ENCODE measurements at regions not wholly inside any gene's neighbourhood (a gene's known extent, or its start where the extent isn't known, plus 50 kb on each side); places are given as distances from the start of the nearest gene placed in this dataset.
"Not testable (repeated sequence)": the region's sequence is repeated elsewhere in the genome, so short reads cannot be mapped to it uniquely, and the experiment has no call there.

GRCh38 chr13:28607187-28607955 is 51.6 kb upstream of the POMP start:
- DNase-seq (ENCODE audit: low read depth): no peak
- TF ChIP-seq CTCF (IDR thresholded peaks at IDR 0.05; ENCODE audit: insufficient read depth, low read depth, low read length): no peak
- no peak overlapping the region for H3K4me3 ChIP-seq (ENCODE audit: low read depth, low read length)

- H3K4me3 ChIP-seq (ENCODE audit: low read depth, low read length): no peak overlapping the region
- no peak for DNase-seq (ENCODE audit: low read depth)
- no peak for TF ChIP-seq CTCF (IDR thresholded peaks at IDR 0.05; ENCODE audit: insufficient read depth, low read depth, low read length)
Measured at GRCh38 chr13:28606466-28606865, 52.5 kb upstream of the POMP start.

- H3K4me3 ChIP-seq (ENCODE audit: low read depth, low read length); DNase-seq (ENCODE audit: low read depth): not testable (repeated sequence)
Measured at GRCh38 chr13:28605147-28605546, 53.8 kb upstream of the POMP start.

GRCh38 chr13:28603043-28603664 is 55.8 kb upstream of the POMP start:
- no peak overlapping the region for H3K4me3 ChIP-seq (ENCODE audit: low read depth, low read length)
- no peak for DNase-seq (ENCODE audit: low read depth)
- TF ChIP-seq CTCF (IDR thresholded peaks at IDR 0.05; ENCODE audit: insufficient read depth, low read depth, low read length): no peak

- H3K4me3 ChIP-seq (ENCODE audit: low read depth, low read length): no peak overlapping the region
- no peak for TF ChIP-seq CTCF (IDR thresholded peaks at IDR 0.05; ENCODE audit: insufficient read depth, low read depth, low read length)
- DNase-seq (ENCODE audit: low read depth): no peak
Measured at GRCh38 chr13:28602580-28602979, 56.4 kb upstream of the POMP start.

GRCh38 chr13:28601581-28601980 is 57.3 kb upstream of the POMP start:
- TF ChIP-seq CTCF (IDR thresholded peaks at IDR 0.05; ENCODE audit: insufficient read depth, low read depth, low read length): no peak
- H3K4me3 ChIP-seq (ENCODE audit: low read depth, low read length): no peak overlapping the region
- no peak for DNase-seq (ENCODE audit: low read depth)

GRCh38 chr13:28597641-28598040 is 61.3 kb upstream of the POMP start:
- no peak overlapping the region for H3K4me3 ChIP-seq (ENCODE audit: low read depth, low read length)
- DNase-seq (ENCODE audit: low read depth): peak; percentile 87
- TF ChIP-seq CTCF (IDR thresholded peaks at IDR 0.05; ENCODE audit: insufficient read depth, low read depth, low read length): no peak

All from fibroblast of villous mesenchyme (primary cell).